ENCODE measurements at regions not wholly inside any gene's neighbourhood (a gene's known extent, or its start where the extent isn't known, plus 50 kb on each side); places are given as distances from the start of the nearest gene placed in this dataset.

- H3K27ac Mint-ChIP-seq: no peak overlapping the region
- H3K4me1 Mint-ChIP-seq: peaks cover 16% of the 10 kb centered on the region
- no peak for DNase-seq
- peaks cover 8% of the 10 kb centered on the region for H3K9me3 Mint-ChIP-seq
- TF ChIP-seq CTCF (IDR thresholded peaks at IDR 0.05): no peak
- H3K36me3 Mint-ChIP-seq (ENCODE audit: low read depth): no peaks in the 10 kb centered on the region
- H3K27me3 Mint-ChIP-seq (ENCODE audit: low read depth, poor library complexity): peaks cover 3% of the 10 kb centered on the region
- no peak overlapping the region for H3K4me3 Mint-ChIP-seq
Observed at GRCh38 chr3:38925351-38925750, 109.3 kb upstream of the SCN10A start.

- no peak for TF ChIP-seq CTCF (IDR thresholded peaks at IDR 0.05)
- no peaks in the 10 kb centered on the region for H3K4me1 Mint-ChIP-seq
- peaks cover 5% of the 10 kb centered on the region for H3K9me3 Mint-ChIP-seq
- peaks cover 13% of the 10 kb centered on the region for H3K27me3 Mint-ChIP-seq (ENCODE audit: low read depth, poor library complexity)
- no peak for DNase-seq
- no peak overlapping the region for H3K27ac Mint-ChIP-seq
- no peak overlapping the region for H3K4me3 Mint-ChIP-seq
- no peaks in the 10 kb centered on the region for H3K36me3 Mint-ChIP-seq (ENCODE audit: low read depth)
Observed at GRCh38 chr3:38916706-38917105, 100.7 kb upstream of the SCN10A start.

- DNase-seq: no peak
- no peak overlapping the region for H3K27ac Mint-ChIP-seq
- peaks cover 22% of the 10 kb centered on the region for H3K27me3 Mint-ChIP-seq (ENCODE audit: low read depth, poor library complexity)
- H3K36me3 Mint-ChIP-seq (ENCODE audit: low read depth): no peaks in the 10 kb centered on the region
- no peaks in the 10 kb centered on the region for H3K9me3 Mint-ChIP-seq
- H3K4me3 Mint-ChIP-seq: no peak overlapping the region
- no peaks in the 10 kb centered on the region for H3K4me1 Mint-ChIP-seq
- no peak for TF ChIP-seq CTCF (IDR thresholded peaks at IDR 0.05)
Observed at GRCh38 chr3:38907426-38907825, 91.4 kb upstream of the SCN10A start.

GRCh38 chr3:38890426-38890825 is 74.4 kb upstream of the SCN10A start:
- peaks cover 25% of the 10 kb centered on the region for H3K9me3 Mint-ChIP-seq
- TF ChIP-seq CTCF (IDR thresholded peaks at IDR 0.05): no peak
- DNase-seq: no peak
- H3K27me3 Mint-ChIP-seq (ENCODE audit: low read depth, poor library complexity): peaks cover 10% of the 10 kb centered on the region
- no peaks in the 10 kb centered on the region for H3K4me1 Mint-ChIP-seq
- no peak overlapping the region for H3K4me3 Mint-ChIP-seq
- H3K27ac Mint-ChIP-seq: no peak overlapping the region
- H3K36me3 Mint-ChIP-seq (ENCODE audit: low read depth): peaks cover 16% of the 10 kb centered on the region

GRCh38 chr3:38878646-38879045 is 62.6 kb upstream of the SCN10A start:
- H3K4me1 Mint-ChIP-seq: no peaks in the 10 kb centered on the region
- H3K27me3 Mint-ChIP-seq (ENCODE audit: low read depth, poor library complexity): peaks cover 11% of the 10 kb centered on the region
- no peak overlapping the region for H3K4me3 Mint-ChIP-seq
- H3K27ac Mint-ChIP-seq: no peak overlapping the region
- H3K9me3 Mint-ChIP-seq: no peaks in the 10 kb centered on the region
- TF ChIP-seq CTCF (IDR thresholded peaks at IDR 0.05): no peak
- no peak for DNase-seq
- no peaks in the 10 kb centered on the region for H3K36me3 Mint-ChIP-seq (ENCODE audit: low read depth)

Data from nephron progenitor cell (in vitro differentiated cells).